ENCODE measurements at regions not wholly inside any gene's neighbourhood (a gene's known extent, or its start where the extent isn't known, plus 50 kb on each side); places are given as distances from the start of the nearest gene placed in this dataset.

- DNase-seq (ENCODE audit: low read depth), result no peak
- TF ChIP-seq CTCF (conservative IDR thresholded peaks at IDR 0.05; ENCODE audit: low read depth, low read length), result no peak
- no peak overlapping the region for H3K4me3 ChIP-seq (ENCODE audit: low read depth, low read length)
Measured at GRCh38 chr16:65333283-65333682, 211.4 kb upstream of the CDH11 start.

DNA sequence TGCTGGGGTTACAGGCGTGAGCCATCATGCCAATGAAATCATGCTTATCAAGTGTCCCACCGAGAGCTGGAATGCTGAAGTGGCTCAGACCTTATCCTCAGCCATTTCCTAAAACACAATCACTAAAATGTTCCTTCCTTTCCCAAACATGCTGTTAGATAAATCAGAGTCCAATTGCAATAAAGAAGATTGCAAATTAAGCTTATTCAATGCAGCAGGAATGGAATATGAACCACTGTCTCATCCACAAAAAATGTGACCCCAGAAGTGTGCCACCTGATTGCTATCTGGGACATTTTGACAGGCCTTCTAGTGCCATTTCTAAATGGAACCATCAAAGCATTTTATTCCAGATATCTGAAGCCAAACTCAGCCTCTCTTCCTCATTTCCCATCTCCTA lies 205.5 kb upstream of the CDH11 start:
- H3K4me3 ChIP-seq (ENCODE audit: low read depth, low read length), result no peak overlapping the region
- no peak for DNase-seq (ENCODE audit: low read depth)
- no peak for TF ChIP-seq CTCF (conservative IDR thresholded peaks at IDR 0.05; ENCODE audit: low read depth, low read length)

- no peak overlapping the region for H3K4me3 ChIP-seq (ENCODE audit: low read depth, low read length)
- DNase-seq (ENCODE audit: low read depth), result no peak
Measured at GRCh38 chr16:65323655-65324237, 201.9 kb upstream of the CDH11 start.

DNA sequence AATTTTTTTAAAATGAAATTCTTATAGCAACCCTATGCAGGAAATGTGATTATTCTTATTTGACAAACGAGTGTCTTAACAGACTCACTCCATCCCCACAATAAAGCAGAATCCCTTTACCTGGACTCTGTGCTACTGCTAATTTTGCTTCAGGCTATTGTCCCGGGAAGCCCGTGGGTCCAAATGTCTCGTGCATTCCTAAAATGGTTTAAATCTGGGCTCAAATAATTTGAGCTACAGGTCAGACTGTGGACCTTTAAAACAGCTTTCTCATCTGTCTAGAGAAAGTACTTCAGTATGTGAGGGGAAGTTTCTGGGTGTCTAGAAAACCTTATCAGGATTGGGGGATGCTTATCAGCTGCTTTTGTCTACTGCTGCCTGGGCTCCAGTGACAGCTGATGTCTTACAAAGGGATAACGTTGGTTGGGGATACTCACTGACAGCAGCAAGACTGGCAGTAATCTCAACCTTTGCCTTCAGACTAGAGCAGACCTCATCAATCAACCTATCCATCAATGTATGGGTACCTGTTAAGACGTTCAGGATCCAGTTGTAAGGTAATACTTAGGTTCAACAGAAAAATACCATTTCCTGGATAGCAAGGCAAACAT lies 197.9 kb upstream of the CDH11 start:
- no peak overlapping the region for H3K4me3 ChIP-seq (ENCODE audit: low read depth, low read length)
- no peak for DNase-seq (ENCODE audit: low read depth)
- TF ChIP-seq CTCF (conservative IDR thresholded peaks at IDR 0.05; ENCODE audit: low read depth, low read length), result no peak

More at GRCh38 chr16:65323655-65324237, 201.9 kb upstream of the CDH11 start:
- TF ChIP-seq CTCF (conservative IDR thresholded peaks at IDR 0.05; ENCODE audit: low read depth, low read length), result no peak

GRCh38 chr16:65318590-65319257 lies 196.9 kb upstream of the CDH11 start:
- no peak for TF ChIP-seq CTCF (conservative IDR thresholded peaks at IDR 0.05; ENCODE audit: low read depth, low read length)
- no peak for DNase-seq (ENCODE audit: low read depth)
- no peak overlapping the region for H3K4me3 ChIP-seq (ENCODE audit: low read depth, low read length)

DNA sequence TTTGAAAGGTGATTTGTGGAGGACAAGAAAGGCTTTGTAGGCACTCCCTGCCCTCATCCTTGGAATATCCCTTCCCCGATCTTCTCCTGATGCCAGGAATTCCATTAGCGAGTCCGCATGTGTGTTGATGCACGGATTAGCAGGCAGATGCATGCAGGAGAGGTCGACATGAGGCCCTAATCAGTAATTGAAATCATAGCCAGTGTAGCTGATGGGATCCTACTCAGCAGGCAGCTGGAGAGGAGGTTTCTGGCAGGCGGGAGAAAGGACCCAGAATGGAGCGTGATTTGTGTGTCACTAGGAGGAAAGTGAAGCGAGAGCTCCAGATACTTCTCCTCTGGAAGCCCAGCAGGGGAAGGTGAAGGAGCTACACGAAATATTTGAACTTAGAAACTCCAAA lies 196.3 kb upstream of the CDH11 start:
- H3K4me3 ChIP-seq (ENCODE audit: low read depth, low read length), result no peak overlapping the region
- DNase-seq (ENCODE audit: low read depth), result peak; percentile 52
- TF ChIP-seq CTCF (conservative IDR thresholded peaks at IDR 0.05; ENCODE audit: low read depth, low read length), result no peak

All from choroid plexus epithelial cell (primary cell).